Esophagus mucosa (tissue), 1 donor: ENCODE measurements at regions not wholly inside any gene's neighbourhood (a gene's known extent, or its start where the extent isn't known, plus 50 kb on each side); places are given as distances from the start of the nearest gene placed in this dataset.

Experiments
- ATAC-seq: fragments of 200-7000 bp; cut with Tn5 transposase; one replicate; pipeline ENCODE4 v1.9.1; 2020
- donor health status: DM: yes; HTN: yes; CAD: no.

DNA sequence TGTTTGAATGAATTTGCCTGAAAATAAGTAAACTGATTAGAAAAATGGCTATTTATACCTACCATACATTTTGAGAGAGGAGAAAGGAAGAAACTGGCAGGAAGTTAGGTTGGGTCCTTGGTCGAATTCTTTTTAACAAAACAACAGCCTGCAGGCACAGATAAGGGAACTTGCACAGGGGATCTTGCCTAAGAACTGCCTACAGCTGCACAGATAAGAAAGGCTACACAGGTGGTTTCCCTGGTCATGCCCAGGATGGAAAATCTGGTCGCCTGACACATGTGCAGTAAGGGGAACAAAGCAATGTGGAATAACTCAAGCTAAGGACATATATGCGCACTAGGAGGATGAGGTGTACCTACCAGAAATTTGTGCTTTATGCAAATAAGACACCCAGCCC, 732.1 kb upstream of the POT1 start:
- ATAC-seq = no peak

DNA sequence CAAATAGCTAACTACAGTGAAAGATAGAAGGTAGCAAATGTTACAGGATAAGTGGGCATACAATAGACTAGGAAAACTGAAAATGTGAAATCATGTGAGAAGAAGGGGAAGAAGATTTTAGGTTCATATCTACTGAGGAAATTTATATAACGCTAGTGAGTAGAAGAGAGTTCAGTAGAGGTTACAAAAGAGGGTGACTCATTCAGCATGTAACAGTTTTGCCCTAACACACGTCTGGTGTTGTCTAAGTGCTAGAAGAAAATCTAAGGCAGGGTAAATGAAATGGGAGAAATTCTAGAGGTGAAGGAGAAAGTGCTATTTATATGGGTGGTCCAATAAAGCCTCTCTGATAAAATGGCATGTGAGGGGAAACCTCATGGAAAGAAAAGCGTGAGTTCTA, 731.4 kb upstream of the POT1 start:
- ATAC-seq = no peak

DNA sequence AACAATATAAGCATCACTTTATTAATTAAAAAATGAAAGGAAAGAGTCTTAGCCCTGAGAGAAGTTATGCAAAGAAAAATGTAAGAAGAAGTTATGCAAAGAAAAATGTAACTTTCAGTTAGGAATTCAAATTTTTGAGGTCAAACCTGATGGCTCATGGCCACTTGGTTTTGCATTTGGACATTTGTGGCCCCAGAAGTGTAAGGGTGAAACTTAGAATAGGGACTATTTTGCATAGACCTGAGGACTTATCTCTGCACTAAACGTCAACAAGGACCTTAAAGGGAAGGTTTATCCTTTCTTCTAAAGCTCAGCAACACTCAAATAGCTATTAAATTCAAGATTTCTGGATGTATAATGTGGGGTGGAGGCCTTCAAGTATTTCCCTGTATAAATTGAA, 724.5 kb upstream of the POT1 start:
- ATAC-seq = no peak

DNA sequence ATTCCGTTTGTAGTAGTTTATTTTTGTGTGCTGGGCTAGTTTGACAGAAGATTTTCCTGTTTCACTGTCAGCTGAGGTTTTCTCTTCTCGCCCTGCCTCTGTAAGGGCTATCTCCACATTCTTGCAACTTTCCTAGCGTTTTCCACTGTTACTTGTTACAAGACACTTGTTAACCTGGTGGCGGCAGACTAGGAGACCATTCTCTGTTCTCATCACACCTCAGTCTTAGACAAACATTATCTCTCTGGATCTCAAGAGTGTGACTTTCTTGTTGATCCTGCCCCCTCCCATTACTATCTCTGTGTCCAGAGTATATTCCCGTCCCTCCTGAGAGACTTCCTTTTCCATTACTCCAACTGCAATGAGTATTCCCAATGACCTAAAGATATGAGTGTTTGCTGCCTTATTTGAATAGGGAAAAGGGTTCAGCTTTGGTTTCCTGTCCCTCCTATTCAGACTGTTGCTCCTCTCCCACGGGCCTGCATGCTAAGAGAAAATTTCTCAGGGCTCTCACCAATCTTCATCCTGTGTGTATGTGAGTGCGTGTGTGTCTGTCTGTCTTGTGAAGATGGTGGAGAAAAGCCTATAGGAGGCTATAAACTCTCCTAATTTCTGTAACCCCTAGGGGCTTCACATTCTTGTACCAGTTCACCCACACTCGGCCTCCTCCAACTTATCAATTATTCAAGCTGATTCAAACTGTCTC, 722.4 kb upstream of the POT1 start:
- ATAC-seq = no peak

DNA sequence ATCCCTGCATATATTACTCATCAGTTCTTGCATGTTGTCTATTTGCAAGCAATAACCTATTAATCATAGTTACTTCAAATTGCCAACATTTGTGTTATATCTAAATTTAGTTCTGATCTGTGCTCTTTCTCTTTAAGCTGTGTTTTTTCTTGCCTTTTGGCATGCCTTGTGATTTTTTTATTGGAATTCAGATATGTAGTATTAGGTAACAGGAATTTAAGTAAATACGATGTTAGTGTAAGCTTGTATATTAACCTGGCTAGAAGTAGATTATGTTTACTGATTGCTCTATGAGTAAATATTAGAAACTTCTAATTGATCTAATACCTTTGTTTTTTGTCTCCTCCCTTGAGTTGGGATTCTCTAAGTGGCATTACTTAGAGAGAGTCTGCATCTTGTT, 718.9 kb upstream of the POT1 start:
- no peak for ATAC-seq

GRCh38 chr7:125645770-125646169, 716.1 kb upstream of the POT1 start:
- no peak for ATAC-seq

- ATAC-seq = no peak
Measured at GRCh38 chr7:125644109-125644508, 714.5 kb upstream of the POT1 start.

GRCh38 chr7:125643302-125643701, 713.7 kb upstream of the POT1 start:
- no peak for ATAC-seq

DNA sequence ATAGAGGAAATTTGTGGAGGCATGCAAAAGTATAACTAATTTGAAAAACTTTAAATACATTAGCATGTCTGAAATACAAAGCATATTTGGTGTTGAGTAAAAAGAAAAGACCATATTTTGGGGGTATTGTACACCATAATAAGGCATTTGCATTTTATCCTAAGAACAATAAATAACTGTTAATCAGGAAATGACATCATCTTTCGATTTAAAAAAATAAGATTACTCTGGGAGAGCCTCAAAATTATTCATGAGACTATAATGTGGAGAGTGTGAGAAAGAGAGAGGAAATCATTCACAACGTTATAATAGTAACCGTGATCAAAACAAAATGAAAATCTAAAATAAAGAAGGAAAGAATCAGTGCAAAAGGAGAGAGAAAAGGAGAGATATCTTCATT, 712.3 kb upstream of the POT1 start:
- ATAC-seq = no peak

- ATAC-seq = no peak
Measured at GRCh38 chr7:125636320-125636962, 706.8 kb upstream of the POT1 start.

GRCh38 chr7:125618516-125618915, 688.9 kb upstream of the POT1 start:
- ATAC-seq = no peak

DNA sequence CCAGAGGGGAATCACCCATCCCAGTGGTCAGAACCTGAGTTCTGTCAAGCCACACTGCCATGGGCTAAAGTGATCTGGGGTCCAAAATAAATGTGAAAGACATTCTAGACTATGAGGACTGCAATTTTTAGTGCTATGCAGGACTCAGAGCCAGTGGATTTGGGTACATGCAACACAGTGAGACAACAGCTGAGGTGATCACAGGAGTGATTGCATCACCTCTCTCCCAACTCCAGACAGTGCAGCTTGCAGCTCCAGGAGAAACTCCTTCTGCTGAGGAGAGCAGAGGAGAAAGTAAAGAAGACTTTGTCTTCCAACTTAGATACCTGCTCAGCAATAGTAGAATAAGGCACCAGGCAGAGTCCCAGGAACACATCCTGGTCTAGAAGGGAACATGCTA, 682.0 kb upstream of the POT1 start:
- ATAC-seq = no peak

- ATAC-seq = no peak
Measured at GRCh38 chr7:125606671-125607070, 677.0 kb upstream of the POT1 start.

- no peak for ATAC-seq
Measured at GRCh38 chr7:125605241-125605640, 675.6 kb upstream of the POT1 start.

DNA sequence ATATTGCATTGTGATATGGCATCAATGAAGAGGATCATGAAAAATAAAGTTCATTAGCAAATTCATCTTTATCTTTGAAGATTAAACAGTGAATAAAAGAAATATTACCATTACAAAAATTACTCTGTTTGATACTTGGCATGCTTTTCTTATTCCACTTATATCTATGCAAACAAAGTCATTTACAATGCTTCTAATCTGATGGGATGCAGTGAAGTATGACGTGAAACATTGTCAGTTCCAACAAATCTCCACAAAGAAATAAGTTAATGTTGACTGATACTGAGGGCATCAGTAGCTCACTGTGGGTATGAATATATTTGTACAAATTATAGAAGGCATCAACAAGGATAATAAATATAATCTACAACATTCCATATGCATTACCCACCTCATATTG, 672.8 kb upstream of the POT1 start:
- ATAC-seq = no peak

GRCh38 chr7:125599387-125599786, 669.8 kb upstream of the POT1 start:
- no peak for ATAC-seq

DNA sequence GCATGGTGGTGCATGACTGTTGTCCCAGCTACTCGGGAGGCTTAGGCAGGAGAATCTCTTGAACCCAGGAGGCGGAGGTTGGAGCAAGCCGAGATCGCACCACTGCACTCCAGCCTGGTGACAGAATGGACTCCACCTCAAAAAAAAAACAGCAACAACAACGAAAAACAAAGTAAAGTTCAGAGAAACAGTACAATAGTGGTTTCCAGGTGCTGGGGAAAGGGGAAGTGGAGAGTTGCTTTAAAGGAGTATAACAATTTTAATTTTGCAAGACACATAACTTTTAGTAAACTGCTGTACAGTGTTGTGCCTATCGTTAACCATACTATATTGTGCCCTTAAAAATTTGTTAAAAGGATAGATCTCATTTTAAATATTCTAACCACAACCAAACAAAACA, 662.7 kb upstream of the POT1 start:
- no peak for ATAC-seq

- ATAC-seq = no peak
Measured at GRCh38 chr7:125573126-125573525, 643.5 kb upstream of the POT1 start.

- ATAC-seq = no peak
Measured at GRCh38 chr7:125572414-125572813, 642.8 kb upstream of the POT1 start.

GRCh38 chr7:125568799-125569198, 639.2 kb upstream of the POT1 start:
- ATAC-seq = no peak

DNA sequence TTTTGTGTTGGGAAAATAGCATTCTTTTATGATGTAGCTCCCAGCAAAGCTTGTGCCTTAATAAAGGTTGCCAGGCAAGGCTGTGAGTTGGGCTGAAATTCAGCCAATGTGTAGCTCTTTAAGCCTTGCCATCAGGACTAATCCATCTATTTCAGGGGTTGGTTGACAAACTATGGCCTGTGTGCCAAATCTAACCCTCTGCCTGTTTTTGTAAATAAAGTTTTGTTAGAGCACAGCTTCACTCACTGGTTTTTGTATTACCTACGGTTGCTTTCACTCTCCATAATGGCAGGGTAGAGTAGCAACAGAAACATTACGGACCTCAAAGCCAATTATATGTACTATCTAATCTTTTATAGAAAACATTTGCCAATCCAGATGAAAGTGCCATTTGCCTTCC, 638.1 kb upstream of the POT1 start:
- ATAC-seq = no peak

DNA sequence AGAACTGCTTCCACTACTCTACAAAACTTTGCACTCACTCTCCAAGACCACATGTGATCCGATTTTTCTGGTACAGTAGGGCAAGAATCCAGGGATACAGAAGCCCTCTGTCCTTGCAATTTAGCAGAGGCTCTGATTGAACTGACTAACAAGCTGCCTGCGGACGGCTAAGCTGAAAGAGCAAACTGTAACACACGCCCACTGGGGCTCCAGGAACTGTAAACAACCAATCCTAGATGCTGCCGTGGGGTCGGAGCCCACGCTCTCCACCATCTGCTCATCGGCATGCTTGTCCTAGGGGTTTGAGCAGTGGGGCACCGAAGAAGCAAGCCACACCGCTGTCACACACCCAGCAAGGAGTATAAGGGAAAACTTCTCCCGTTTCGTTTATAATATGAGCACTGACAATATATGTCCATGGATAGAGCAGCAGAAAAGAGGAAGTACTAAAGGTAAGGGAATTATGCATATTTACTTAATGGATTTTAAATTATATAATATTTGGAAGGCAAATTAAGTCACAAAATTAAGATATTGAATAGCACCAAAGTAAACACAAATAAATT, 634.4 kb upstream of the POT1 start:
- ATAC-seq = no peak

DNA sequence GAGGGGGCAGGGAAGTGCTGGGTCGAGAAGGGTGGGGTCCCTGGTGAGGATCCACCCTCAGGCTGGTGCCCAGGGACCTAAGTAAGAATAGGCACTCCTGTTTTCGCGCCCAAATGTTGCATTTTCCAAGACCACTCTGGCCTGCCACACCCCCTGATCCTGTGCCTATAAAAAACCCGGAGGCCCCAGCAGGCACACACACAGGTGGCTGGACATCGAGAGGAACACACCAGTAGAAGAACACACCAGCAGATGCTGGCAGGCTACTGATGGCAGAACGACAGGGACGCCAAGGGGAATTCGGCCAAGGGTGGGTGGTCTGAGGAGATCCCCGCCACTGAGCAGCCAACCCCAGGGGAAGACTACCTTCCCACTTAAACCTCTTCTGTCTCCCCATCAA, 633.9 kb upstream of the POT1 start:
- ATAC-seq = no peak

DNA sequence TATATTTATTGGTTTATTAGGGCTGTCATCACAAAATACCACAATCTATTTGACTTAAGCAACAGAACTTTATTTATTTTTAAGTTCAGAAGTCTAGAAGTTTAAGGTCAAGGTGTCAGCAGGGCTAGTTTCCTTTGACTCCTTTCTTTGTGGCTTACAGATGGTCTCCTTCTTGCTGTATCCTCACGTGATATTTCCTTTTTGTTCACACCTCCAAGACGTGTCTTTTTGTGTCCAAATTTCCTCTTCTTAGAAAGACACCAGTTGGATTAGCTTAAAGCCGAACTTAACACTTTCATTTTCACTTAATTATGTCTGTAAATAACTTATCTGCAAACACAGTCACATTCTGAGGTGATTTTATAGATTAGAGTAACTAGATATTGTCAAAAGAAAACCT, 631.4 kb upstream of the POT1 start:
- ATAC-seq = no peak

DNA sequence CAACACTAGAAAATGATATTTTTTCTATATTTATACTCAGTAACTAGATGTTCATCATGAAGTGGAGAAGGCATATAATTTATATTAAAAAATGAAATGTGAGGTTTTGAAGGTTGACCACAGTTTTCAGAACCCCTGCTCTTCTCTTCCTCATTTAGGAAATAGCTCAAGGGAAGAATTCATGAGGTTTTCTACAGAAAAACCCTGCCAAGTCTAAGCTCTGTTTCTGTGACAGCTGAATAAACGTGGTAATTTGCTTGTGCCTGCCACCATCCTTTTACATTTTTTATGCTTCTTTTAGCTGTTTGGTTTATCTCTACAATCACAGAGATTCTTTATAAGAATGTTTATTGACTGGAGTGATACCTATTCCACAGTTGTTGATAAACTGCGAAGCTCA, 630.3 kb upstream of the POT1 start:
- no peak for ATAC-seq
